MM.1S (cell line): ENCODE measurements at regions not wholly inside any gene's neighbourhood (a gene's known extent, or its start where the extent isn't known, plus 50 kb on each side); places are given as distances from the start of the nearest gene placed in this dataset.
"Not testable (repeated sequence)": the region's sequence is repeated elsewhere in the genome, so short reads cannot be mapped to it uniquely, and the experiment has no call there.

ENCODE experiments used
- EZH2 ChIP-seq: fragments of 300-600 bp; sonication (generic); optimal IDR thresholded peaks from 2 replicates; pipeline ENCODE3; 2017; ENCODE audit warnings: low read depth, mild to moderate bottlenecking, antibody characterized with exemption, low read length, mixed read lengths
- TF ChIP-seq, protein P1 (sequence below): fragments of 300-600 bp; sonication (generic); IDR thresholded peaks from 2 replicates; pipeline ENCODE4 v1.5.1; 2016; ENCODE audit warnings: antibody characterized with exemption, low read length, mixed read lengths

DNA sequence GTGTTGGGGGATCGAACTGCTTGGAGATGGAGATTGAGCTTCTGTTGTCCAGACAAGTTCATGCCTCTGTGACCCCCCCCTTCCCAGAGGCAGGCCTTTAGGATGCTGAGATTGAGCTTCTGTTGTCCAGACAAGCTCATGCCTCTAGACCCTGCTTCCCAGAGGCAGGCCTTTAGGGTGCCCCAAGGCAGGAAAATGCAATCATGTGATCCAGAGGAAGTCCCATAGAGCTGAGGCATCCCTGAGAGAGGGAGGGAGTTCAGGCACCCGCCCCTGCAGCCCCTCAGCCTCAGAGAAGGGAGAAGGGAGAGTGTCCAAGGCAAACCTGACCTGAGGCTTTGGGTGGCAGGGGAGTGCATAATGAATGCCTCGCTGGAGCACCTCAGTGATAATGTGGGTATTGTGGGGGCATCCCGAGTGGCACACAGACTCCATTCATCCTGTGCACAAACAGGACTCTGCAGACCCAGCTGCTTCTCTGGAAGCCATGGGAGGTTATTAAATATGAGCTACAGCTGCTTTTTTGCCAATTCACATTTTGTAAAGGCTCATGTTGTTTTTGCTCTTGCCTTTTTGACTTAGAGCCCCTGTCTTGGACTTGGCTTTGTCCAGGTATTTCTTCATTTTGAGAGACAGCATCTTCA, 182.4 kb upstream of the IRF2BP2 start:
- not testable (repeated sequence) for TF ChIP-seq EZH2
- TF ChIP-seq, protein P1, sequence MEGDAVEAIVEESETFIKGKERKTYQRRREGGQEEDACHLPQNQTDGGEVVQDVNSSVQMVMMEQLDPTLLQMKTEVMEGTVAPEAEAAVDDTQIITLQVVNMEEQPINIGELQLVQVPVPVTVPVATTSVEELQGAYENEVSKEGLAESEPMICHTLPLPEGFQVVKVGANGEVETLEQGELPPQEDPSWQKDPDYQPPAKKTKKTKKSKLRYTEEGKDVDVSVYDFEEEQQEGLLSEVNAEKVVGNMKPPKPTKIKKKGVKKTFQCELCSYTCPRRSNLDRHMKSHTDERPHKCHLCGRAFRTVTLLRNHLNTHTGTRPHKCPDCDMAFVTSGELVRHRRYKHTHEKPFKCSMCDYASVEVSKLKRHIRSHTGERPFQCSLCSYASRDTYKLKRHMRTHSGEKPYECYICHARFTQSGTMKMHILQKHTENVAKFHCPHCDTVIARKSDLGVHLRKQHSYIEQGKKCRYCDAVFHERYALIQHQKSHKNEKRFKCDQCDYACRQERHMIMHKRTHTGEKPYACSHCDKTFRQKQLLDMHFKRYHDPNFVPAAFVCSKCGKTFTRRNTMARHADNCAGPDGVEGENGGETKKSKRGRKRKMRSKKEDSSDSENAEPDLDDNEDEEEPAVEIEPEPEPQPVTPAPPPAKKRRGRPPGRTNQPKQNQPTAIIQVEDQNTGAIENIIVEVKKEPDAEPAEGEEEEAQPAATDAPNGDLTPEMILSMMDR = not testable (repeated sequence)
